ENCODE measurements at regions not wholly inside any gene's neighbourhood (a gene's known extent, or its start where the extent isn't known, plus 50 kb on each side); places are given as distances from the start of the nearest gene placed in this dataset.

DNA sequence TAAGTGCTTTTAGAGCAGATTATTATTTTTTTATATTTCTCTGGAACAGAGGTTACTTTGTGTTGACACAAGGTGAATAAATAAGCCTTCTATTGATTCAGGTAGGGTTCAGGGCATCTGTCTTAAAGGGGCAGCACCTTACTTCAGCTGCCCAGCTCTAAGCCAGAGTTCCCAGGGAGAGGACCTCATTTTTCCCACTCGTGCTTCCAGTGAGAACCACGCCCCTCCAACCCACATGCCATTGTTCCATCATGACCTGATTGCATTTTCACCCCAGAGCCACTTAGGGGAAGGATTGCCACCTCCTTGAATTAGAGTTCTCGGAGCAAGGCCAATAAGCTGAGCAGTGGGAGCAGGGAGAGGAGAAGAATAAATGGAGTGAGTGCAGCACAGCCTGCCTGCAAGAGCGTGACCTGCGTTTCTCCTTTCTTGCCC lies 104.3 kb upstream of the FRY start:
- DNase-seq (ENCODE audit: low spot score) = no peak

DNA sequence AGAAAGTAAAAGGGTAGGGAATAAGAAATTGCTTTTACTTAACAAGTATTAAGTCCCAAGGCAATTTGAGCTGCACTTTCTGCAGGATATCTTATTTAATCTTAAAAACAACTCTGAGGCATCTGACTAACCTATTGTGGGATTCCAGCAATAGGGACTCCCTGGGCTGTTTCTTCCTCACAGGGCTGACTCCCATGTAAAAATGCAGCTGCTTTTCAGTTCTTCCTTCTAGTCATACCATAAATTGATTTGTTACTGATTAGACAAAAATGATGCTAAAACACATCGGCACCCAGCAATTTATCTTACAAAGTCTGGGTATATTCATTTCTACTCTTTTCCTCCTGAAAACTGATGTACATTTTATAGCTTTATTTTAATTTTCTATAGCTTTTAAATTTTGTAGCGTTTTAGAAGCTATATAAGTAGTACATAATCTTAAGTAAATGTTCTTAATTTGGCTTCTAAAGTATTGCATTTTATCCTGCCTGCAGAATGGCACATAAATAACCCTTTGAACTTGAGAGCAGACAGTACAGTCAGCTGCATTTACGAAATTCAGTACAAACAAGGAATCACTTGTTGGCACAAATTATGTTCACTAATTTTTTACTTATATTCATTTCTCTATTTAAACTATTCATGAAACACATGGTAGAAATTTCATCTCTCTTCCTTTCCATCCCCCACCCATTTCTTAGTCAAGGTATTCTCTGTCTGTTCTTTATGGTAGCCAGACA lies 102.4 kb upstream of the FRY start:
- no peak for DNase-seq (ENCODE audit: low spot score)

DNA sequence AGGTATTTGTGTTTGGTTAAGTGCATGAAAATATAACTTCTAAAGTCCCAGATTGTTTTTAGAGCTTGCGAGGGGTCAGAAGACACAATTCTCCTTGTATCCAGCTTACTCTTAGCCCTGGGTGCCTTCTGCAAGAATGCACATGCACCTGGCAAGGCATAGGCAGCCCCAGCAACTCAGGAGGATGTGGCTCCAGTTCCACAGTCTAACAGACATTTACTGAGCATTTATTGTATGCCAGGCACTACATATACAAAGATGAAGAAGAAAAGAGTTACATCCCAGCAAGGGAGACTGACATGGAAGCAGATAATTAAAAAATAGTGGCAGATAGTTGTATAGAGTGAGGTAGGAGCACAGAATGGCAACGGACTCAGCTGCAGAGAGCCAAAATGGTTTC lies 101.1 kb upstream of the FRY start:
- DNase-seq (ENCODE audit: low spot score) = no peak

DNA sequence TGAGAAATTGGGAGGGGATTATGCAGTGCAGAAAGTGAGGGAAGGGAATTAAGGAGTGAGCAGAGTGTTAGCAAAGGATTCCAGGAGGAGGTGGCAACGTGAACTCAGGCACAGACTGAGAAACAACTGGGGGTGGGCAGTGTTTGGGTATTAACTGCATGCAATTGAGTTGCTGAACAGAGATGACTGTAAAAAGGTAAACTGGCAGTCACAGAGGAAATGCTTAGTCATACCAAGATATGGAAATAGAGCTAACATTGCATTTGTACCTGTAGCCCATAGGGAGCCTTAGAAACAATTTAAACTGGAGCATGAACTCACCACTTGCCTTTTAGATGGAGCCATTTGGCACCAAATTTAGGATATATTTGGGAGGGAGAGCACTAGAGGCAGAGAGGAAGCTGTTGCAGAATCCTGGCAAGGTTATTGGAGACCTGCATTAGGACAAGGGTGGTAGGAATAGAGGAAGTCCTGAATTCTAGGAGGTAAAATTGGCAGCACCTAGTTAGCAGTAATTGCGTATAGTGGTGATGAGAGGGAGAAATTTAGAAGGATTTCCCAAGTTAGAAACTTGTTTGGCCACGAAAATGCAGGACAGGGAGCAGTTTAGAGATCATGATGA lies 100.6 kb upstream of the FRY start:
- DNase-seq (ENCODE audit: low spot score) = no peak

DNA sequence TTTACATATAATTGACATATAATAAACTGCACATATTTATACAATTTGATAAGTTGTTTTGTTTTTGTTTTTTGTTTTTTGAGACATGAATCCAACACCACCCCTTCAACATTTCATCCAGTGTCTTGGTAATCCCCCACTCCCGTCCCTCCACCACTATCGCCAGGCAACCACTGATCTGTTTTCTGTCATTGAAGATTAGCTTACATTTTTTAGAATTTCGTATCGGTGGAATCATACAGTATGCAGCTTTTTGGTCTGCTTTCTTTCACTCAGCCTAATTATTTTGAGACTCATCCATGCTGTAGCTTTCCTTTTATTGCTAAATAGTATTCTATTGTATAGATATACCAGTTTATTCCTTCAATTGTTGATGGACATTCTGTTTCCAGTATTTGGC lies 94.1 kb upstream of the FRY start:
- DNase-seq (ENCODE audit: low spot score) = no peak

DNA sequence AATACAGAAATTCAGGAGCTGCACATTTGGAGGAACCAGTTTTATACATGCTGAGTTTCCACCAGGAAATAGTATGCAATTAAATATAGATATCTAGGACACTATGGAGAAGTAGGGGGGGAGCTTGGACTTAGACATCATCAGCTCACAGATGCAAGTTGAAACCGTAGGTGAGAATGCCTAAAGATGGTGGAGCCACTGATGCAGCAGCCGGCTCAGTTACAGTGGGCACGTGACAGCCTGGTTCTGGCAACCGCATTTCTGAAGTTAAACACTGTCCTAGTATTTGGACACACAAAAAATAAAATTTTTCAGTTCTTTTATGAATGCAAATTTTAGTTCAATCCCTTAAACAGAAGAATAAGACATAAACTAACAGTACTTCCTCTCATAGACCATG lies 91.5 kb upstream of the FRY start:
- DNase-seq (ENCODE audit: low spot score) = no peak

DNA sequence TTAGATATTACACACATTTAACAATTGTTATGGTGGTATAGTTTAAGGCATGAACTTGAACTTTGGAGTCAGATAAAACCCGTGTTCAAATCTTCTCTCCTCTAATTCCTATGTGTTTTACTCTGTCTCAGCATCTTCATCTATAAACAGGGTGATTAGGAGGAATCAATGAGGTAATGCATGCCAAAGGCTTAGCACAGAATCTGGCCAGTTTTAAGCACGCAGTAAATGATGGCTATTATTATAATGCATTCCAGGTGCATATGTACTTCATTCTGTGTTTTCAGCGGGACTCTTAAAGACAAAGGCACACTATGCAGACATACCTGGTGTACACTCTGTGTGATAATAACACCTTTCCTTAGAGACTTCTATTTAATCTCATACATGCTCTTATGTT lies 88.0 kb upstream of the FRY start:
- no peak for DNase-seq (ENCODE audit: low spot score)

DNA sequence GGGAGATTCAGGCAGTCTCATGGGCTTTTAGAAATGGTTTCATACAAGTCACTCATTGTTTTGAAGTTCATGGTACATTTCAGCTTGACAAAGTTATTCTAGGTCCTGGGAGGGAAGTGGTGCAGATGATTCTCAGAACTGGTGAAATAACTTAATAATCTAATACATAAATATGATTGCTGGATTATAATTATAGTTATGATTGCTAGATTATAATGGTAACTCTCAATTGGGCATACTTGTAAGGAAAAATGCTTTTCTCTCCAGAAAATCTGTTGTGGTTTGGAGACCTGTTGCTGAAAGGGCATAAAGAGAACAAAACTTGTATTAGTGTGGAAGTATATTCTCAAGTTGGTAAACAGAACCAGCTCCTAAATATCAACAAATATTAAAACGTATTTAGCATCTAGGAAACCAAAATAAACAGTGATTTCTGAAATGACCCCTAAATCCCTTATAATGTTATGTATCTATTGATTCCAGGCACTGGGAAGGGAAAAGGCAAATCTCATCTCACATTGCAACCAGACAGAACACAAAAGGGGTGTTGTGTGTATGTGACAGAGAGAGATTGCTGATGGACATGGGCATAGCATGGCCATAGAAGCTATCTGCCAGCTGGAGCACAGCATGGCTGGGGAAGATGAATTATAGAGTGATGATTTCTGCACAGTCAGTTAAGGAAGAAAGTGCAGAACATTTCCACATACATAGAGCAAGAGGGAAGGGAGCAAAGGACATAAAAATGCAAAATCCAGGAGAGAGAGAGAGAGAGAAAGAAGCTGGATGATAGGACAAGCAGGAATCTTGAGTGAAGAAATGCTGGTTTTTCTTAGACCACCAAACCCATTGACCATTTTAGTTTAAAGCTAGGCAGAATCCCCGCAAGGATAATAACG lies 87.1 kb upstream of the FRY start:
- no peak for DNase-seq (ENCODE audit: low spot score)

DNA sequence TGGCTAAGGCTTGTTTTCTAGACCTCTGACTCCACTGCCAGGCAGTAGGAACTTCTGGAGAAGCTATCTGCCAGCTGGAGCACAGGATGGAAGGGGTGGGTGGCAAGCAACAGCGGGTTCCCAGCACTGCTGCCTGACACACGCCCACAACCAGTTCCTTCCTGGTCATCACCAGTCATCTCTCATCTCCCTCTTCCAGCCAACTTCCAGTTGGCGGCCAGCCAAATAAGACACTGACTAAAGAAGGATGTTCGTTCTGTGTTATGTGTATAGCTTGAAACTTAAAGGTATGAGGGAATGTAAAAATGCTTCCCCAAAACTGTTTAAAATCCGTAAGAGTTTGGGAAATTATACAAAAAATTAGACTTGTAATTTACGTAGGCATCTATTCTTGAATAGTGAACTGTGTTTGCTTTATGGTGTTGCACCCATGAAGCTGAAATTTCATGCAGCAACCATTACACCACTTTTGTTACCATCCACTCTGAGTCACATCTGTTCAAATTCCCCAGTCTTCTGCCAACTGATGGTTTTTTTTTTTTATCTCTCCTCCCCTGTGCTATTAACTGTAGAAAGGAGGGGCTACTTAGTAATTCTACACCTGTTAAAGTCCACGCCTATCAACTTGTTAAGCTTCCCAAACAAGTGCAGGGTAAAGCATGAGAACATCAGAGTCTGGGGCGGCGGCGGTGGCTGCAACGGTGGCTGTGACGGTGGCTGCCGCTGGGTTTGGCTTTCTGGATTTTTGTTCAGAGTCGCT lies 86.2 kb upstream of the FRY start:
- DNase-seq (ENCODE audit: low spot score) = peak; percentile 60

DNA sequence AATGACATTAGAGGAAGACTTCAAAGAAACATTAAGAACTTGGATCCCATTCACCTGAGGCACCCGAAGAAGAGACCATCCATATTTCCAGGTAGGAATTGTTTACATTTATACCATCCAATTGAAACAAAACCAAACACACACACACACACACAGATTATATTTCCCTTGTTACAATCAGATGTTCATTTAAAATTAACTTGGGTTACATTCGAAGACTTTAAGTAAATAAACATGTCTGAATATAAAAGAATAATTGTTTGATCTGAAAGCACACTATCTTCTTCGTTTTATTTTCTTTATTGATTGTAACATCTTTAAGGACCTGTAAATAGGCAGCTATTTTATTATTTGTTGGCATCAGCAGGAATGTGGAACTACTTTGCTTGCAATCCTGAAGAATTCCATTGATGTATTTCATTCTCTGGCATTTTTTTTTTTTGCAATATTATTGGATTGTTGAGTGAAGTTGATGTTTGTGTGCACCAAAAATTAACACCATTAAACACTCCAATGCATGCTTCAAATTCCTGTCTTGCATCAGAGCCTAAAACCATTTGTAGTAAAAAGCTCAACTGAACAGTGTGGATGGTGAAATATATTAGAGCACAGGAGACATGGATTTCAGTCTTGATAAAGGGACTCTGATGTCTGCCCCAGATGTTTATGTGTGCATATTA lies 85.3 kb upstream of the FRY start:
- no peak for DNase-seq (ENCODE audit: low spot score)

DNA sequence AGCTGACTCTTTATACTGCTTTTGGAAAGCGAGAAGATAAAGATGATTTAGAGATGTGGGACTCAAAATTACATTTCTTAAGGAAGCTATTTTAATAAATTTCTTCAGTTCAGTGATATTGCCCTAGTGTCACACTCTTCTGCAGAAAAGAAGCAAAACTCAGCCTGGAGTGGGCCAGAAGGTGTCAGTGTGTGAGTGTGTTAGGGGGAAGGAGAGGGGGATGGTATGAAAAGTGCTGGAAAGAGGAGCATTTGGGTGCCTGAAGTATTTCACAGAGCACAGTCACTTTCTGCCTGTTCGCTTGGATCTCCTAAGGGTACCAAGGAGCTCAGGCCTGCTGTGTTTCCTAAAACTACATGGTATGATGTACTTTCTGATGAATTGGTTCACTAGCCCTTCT lies 84.5 kb upstream of the FRY start:
- DNase-seq (ENCODE audit: low spot score) = no peak

DNA sequence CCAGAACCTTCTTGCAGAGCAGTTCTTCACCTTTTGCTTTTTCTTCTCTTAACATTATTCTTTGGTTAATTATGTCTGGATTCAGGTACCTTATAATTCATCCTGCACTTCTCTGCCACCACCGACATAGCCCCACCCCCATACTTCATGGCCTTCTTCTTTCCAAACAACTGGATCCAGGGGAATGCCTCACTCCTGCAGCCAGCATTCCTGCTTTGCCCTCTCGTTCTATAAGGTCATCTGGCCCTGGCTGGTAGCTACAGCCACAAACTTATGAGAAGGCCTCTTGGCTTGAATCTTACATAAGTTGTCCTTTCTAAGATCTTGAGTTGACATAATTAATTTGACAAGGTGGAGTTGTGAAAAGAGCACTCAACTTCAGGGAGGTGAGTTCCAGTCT lies 84.1 kb upstream of the FRY start:
- no peak for DNase-seq (ENCODE audit: low spot score)

DNA sequence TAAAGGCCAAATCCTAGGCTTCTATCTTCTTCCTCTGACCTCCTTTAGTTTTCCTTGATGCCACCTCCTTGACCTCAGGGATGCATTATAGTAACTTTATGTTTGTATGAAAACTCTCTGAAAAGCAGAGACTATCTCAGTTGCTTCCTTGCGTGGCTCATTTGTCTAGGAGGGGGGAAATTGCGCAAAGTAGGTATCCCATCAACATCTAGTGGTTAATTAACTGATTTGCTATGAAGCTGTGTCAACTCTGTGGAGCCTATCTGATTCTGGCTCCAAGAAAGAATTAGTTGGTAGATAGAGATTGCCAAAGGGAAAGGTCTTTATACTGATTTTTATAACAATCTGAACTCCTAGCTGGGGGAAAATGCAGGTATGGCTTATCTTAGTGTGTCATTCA lies 82.1 kb upstream of the FRY start:
- DNase-seq (ENCODE audit: low spot score) = no peak

DNA sequence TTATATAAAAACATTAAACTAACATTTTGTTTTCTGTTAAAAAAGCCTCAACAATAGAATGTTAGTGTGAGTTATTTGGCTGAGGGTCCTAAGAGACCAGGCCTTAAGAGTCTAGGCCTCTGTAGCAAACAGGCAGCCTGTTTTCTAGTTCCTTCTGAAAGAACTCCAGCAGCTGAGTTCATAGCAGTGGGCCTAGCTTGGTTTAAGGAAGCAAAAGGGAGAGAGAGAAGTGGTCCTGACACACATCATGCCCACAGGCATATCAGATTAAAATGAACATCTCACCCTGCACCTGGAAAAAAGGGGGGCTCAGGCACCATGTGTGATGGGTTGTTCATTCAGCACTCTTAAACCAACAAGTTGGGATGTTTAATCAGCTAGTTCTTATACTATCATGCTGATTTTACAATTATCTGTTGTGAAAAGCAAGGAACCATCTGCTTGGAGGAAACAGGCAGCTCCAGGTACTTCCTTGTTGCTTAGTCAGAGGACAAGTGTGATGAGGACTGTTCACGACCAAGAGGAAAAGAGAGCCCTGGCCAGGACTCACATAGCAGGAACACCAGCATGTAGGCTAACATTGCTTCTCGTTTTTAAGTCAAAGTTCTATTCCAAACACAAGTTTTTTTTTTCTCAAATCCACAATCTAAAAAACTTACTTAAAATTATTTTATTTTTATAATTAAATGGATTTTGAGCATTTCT lies 81.3 kb upstream of the FRY start:
- no peak for DNase-seq (ENCODE audit: low spot score)

DNA sequence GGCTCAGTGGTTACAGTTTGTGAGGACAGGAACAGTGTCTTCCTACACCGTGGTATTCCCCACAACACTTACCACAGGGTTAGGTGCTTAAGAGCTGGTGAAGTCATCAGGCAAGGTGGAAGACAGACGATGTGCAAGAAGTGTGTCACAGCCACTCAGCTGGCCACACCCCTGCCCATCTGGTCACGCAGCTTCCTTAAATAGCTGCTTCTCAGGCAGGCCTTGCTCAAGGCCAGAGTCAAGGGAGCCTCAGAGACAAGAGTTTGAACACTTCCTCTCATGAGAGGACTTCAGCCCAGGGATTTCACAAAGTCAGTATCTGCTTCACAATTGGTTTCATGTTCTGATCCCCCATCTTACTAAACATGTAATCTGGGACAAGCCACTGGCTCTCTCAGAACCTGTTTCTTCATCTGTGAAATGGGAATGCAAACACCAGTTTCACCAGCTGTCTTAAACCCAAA lies 80.3 kb upstream of the FRY start:
- peak; percentile 18 for DNase-seq (ENCODE audit: low spot score)

DNA sequence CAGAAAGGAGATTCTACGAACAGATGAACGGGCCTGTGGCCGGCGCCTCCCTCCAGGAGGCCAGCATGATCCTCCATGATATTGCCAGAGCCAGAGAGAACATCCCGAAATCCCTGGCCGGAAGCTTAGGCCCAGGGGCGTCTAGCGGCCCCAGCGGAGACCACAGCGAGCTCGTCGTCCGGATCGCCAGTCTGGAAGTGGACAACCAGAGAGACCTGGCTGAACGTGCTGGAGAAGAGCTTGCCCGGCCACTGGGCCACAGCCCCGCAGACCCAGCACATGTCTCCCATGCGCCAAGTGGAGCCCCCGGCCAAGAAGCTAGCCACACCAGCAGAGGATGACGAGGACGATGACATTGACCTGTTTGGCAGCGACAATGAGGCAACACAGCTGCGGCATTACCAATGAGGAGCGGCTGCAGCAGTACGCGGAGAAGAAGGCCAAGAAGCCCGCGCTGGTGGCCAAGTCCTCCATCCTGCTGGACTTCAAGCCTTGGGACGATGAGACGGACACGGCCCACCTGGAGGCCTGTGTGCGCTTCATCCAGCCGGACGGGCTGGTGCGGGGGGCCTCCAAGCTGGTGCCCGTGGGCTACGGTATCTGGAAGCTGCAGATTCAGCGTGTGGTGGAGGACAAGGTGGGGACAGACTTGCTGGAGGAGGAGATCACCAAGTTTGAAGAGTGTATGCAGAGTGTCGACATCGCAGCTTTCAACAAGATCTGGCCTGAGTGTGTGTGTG lies 78.8 kb upstream of the FRY start:
- no peak for DNase-seq (ENCODE audit: low spot score)

DNA sequence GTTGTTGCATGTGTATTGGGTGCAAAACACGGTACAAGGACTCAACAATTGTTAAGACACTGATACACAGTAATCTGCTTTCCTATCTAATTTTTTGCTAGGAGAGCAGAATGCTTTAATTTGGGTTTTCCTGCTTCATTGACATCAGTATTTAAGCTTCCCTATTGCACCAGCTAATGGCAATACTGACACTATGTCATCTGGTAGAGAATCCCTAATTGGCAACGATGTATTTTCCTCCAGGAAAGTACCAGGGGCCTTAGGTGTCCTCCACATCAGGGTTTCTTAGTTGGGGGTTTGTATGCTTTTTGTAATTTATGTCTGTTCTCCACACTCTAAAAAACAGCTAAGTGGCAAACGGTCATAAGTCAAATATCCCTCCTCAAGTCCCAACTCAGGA lies 76.5 kb upstream of the FRY start:
- DNase-seq (ENCODE audit: low spot score) = no peak

DNA sequence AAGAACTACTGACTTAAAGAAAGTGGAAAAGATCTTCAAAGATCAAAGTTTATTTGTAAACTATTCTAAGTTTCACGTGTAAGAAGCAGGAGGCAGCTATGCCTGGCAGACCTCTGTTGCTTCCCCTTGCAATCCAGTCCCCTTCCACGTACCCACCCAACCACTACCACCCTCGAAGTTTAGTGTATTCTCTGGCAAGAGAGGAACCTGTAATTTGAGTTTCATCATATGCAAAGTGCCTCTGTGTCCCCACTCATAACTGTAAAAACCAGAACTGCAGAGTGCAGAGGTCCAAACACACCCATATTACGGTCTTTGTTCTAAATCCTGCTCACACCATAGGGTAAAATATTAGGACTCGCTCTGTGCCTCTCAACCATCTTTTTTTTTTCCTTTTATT lies 75.8 kb upstream of the FRY start:
- no peak for DNase-seq (ENCODE audit: low spot score)

DNA sequence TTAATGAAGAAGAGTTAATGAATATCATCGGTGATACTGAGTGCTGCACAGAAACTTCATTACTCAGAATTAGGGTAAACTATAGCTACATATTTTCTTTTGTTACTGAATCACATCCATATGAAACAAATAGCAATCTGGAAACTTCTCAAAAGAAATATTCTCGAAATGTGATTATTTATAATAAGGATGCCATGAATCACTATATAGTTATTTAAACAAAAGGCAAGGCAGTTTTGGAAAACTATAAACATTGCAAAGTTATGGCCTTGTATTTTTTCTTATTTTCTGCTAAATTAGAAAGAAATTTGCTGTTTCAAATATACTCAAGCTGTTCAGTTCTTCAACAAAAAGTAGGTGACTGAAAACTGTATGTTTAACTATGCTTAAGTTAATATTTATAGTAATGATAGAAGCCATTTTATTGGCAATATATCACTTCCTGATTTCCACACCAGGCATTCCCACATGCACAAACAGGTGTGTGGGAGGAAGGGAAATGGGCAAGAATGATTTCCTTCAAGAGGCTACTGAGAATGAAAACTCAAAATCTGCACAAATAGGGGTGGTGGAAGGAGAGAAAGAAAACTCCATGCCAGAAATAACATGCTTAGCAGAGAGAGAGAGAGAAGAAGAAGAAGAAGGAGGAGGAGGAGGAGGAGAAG lies 74.5 kb upstream of the FRY start:
- DNase-seq (ENCODE audit: low spot score) = no peak

DNA sequence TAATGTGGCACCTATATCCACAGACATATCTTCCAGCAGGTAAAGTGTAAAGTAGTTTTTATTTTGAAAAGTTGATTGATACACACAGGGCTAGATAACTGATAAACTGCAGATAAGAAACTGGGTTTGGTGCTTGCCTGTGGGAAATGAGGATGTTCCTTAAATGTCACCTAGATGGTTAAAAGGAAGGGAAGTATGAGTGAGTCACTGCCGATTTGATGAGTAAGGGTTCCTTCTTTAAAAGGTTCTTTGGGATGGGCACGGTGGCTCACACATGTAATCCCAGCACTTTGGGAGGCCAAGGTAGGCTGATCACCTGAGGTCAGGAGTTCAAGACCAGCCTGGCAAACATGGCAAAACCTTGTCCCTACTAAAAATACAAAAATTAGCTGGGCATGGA lies 73.8 kb upstream of the FRY start:
- no peak for DNase-seq (ENCODE audit: low spot score)

Data from Ammon's horn (tissue), 1 donor.